ENCODE measurements at regions not wholly inside any gene's neighbourhood (a gene's known extent, or its start where the extent isn't known, plus 50 kb on each side); places are given as distances from the start of the nearest gene placed in this dataset.

DNA sequence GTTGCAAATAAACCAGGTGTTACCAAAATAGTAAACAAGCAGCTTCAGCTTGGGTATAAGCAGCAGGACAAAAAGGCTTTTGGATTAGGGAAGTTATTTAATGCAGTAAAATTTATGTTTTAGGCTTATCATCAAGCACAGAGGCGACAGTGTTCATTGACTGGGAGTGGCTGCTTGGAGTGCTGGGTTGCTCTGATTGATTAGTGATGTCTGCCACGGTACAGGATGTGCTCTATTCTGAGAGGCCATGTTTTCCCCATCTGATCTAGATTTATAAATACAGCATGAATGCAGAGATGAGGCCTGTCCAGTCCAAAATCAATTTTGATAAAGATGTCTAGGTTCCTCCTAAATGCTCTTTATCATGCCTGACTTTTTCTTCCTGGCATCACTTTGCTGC is 83.5 kb downstream of the MAP1LC3B2 start:
- Mint-ChIP-seq H3K27me3 (ENCODE audit: low read depth) (peaks cover 6% of the 10 kb centered on the region), H3K4me3 (ENCODE audit: unreplicated experiment) (no peak overlapping the region), H3K36me3 (ENCODE audit: low read depth) (peaks cover 4% of the 10 kb centered on the region), H3K4me1 (ENCODE audit: low read depth) (no peaks in the 10 kb centered on the region), H3K9me3 (ENCODE audit: low read depth) (peaks cover 12% of the 10 kb centered on the region), H3K27ac (ENCODE audit: unreplicated experiment) (no peak overlapping the region)
- TF ChIP-seq, protein P1, sequence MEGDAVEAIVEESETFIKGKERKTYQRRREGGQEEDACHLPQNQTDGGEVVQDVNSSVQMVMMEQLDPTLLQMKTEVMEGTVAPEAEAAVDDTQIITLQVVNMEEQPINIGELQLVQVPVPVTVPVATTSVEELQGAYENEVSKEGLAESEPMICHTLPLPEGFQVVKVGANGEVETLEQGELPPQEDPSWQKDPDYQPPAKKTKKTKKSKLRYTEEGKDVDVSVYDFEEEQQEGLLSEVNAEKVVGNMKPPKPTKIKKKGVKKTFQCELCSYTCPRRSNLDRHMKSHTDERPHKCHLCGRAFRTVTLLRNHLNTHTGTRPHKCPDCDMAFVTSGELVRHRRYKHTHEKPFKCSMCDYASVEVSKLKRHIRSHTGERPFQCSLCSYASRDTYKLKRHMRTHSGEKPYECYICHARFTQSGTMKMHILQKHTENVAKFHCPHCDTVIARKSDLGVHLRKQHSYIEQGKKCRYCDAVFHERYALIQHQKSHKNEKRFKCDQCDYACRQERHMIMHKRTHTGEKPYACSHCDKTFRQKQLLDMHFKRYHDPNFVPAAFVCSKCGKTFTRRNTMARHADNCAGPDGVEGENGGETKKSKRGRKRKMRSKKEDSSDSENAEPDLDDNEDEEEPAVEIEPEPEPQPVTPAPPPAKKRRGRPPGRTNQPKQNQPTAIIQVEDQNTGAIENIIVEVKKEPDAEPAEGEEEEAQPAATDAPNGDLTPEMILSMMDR (IDR thresholded peaks at IDR 0.05), result no peak
- DNase-seq (ENCODE audit: low spot score), result no peak

DNA sequence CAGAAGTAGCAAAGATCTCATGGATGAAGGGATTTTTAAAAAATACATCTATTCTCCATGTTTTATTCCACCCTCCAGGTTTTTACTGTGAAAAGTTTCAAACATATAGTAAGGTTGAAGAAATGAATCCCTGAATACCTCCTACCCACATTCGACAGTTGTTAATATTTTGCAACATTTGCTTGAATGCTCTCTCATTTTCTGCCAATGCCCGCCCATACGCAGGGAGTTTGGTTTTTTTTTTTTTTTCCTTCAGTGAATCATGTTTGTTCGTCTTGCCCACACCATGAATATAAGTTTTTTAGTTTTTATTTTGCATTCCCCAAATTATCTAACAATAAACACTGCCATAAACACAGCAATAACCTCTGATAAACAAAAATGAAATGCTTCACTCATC is 82.9 kb downstream of the MAP1LC3B2 start:
- TF ChIP-seq, protein P1 (IDR thresholded peaks at IDR 0.05), result no peak
- Mint-ChIP-seq H3K27ac (ENCODE audit: unreplicated experiment) (no peak overlapping the region), H3K27me3 (ENCODE audit: low read depth) (peaks cover 6% of the 10 kb centered on the region), H3K4me3 (ENCODE audit: unreplicated experiment) (no peak overlapping the region), H3K9me3 (ENCODE audit: low read depth) (peaks cover 12% of the 10 kb centered on the region), H3K4me1 (ENCODE audit: low read depth) (no peaks in the 10 kb centered on the region), H3K36me3 (ENCODE audit: low read depth) (peaks cover 4% of the 10 kb centered on the region)
- no peak for DNase-seq (ENCODE audit: low spot score)

DNA sequence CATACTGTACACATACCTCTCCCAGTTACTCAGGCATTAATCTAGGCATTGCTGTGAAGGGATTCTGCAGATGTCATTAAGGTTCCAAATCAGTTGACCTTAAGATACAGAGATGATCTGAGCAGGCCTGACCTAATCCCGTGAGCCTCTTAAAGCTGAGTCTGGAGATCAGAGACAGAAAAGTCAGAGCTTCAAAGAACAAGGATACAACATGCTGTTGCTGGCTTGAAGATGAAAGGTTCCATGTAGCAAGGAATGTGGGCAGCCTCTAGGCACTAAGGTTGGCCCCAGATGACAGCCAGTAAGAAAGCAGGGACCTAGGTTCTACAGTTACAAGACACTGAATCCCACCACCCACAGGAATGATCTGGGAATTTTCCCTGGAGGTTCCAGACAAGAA is 81.1 kb downstream of the MAP1LC3B2 start:
- no peak for DNase-seq (ENCODE audit: low spot score)
- Mint-ChIP-seq H3K27ac (ENCODE audit: unreplicated experiment) (no peak overlapping the region), H3K4me1 (ENCODE audit: low read depth) (no peaks in the 10 kb centered on the region), H3K27me3 (ENCODE audit: low read depth) (no peaks in the 10 kb centered on the region), H3K9me3 (ENCODE audit: low read depth) (peaks cover 12% of the 10 kb centered on the region), H3K36me3 (ENCODE audit: low read depth) (peaks cover 4% of the 10 kb centered on the region), H3K4me3 (ENCODE audit: unreplicated experiment) (no peak overlapping the region)
- TF ChIP-seq, protein P1 (IDR thresholded peaks at IDR 0.05), result no peak

DNA sequence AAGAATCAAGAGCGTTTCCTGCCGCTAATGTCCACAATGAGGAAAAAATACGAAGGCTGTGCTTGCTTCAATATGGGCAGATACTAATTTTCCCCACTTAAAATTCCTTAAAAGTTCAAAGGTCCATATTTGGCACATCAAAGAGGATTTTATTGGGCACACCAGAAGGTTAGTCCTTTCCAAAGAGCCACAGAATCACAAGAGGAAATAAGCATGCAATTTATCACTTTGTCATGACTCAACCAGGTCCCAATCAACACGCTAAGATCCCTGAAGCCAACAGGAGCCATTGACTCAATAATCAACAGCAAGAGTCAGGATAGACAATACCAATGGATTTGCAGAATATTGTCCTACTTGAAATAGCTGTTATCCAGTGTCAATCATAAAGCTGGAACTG is 80.6 kb downstream of the MAP1LC3B2 start:
- Mint-ChIP-seq H3K27me3 (ENCODE audit: low read depth) (no peaks in the 10 kb centered on the region), H3K9me3 (ENCODE audit: low read depth) (peaks cover 10% of the 10 kb centered on the region), H3K4me1 (ENCODE audit: low read depth) (no peaks in the 10 kb centered on the region), H3K27ac (ENCODE audit: unreplicated experiment) (no peak overlapping the region), H3K4me3 (ENCODE audit: unreplicated experiment) (no peak overlapping the region), H3K36me3 (ENCODE audit: low read depth) (peaks cover 2% of the 10 kb centered on the region)
- TF ChIP-seq, protein P1 (IDR thresholded peaks at IDR 0.05), result no peak
- DNase-seq (ENCODE audit: low spot score), result no peak

DNA sequence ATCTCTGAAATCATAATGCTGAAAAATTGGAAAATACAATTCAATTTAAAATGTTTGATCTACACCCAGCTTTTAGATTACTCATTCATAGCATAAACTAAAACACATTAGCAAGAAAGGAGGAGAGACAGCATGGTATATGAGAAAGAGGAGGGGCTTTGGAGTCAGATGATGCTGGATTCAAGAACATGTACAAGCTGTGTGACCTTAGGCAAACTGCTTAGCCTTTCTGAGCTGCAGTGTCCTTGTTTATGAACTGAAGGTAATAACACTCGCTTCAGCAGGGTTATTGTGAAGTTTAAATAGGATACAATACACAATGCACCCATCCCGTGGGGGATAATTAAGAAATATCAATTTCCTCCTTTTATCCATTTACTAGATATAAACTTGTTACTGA is 79.2 kb downstream of the MAP1LC3B2 start:
- TF ChIP-seq, protein P1 (IDR thresholded peaks at IDR 0.05), result no peak
- no peaks in the 10 kb centered on the region for H3K4me1 Mint-ChIP-seq (ENCODE audit: low read depth)
- H3K9me3 Mint-ChIP-seq (ENCODE audit: low read depth), result peaks cover 7% of the 10 kb centered on the region
- peaks cover under 1% of the 10 kb centered on the region for H3K27me3 Mint-ChIP-seq (ENCODE audit: low read depth)
- H3K36me3 Mint-ChIP-seq (ENCODE audit: low read depth), result peaks cover 2% of the 10 kb centered on the region
- no peak for DNase-seq (ENCODE audit: low spot score)
- H3K4me3 Mint-ChIP-seq (ENCODE audit: unreplicated experiment), result no peak overlapping the region
- H3K27ac Mint-ChIP-seq (ENCODE audit: unreplicated experiment), result no peak overlapping the region
